H9 (cell line): ENCODE measurements at regions not wholly inside any gene's neighbourhood (a gene's known extent, or its start where the extent isn't known, plus 50 kb on each side); places are given as distances from the start of the nearest gene placed in this dataset.

Experiments used
- DNase-seq: peaks from one replicate; pipeline ENCODE4 v3.0.0-alpha.2; 2017
- H2AFZ ChIP-seq: one replicate; pipeline ENCODE4 v1.6.1; 2013; ENCODE audit warnings: mild to moderate bottlenecking, low read length, control low read depth, moderate library complexity
- H2AK5ac ChIP-seq: 2 replicates; pipeline ENCODE4 v1.6.1; 2013; ENCODE audit warnings: low read length, control low read depth, mixed read lengths; ENCODE audit not compliant: insufficient read length
- H2BK120ac ChIP-seq: one replicate; pipeline ENCODE4 v1.6.1; 2013; ENCODE audit warnings: low read depth, mild to moderate bottlenecking, low read length, control low read depth, inconsistent platforms; ENCODE audit not compliant: poor library complexity, severe bottlenecking
- H2BK12ac ChIP-seq: 2 replicates; pipeline ENCODE4 v1.6.1; 2013; ENCODE audit warnings: low read length, control low read depth, mixed read lengths, low read depth; ENCODE audit not compliant: insufficient read length
- H2BK15ac ChIP-seq: 2 replicates; pipeline ENCODE4 v1.6.1; 2013; ENCODE audit warnings: low read depth, low read length, control low read depth
- H2BK20ac ChIP-seq: one replicate; pipeline ENCODE4 v1.6.1; 2013; ENCODE audit warnings: low read depth, mild to moderate bottlenecking, low read length, control low read depth, inconsistent platforms; ENCODE audit not compliant: poor library complexity, severe bottlenecking
- H2BK5ac ChIP-seq: 2 replicates; pipeline ENCODE4 v1.6.1; 2013; ENCODE audit warnings: low read length, control low read depth, mixed read lengths; ENCODE audit not compliant: insufficient read length
- H3K14ac ChIP-seq: 2 replicates; pipeline ENCODE4 v1.6.1; 2013; ENCODE audit warnings: low read length, control low read depth; ENCODE audit not compliant: insufficient read depth
- H3K18ac ChIP-seq: 2 replicates; pipeline ENCODE4 v1.6.1; 2013; ENCODE audit warnings: low read depth, mild to moderate bottlenecking, mixed read lengths, low read length, control low read depth; ENCODE audit not compliant: insufficient read length
- H3K23ac ChIP-seq: 2 replicates; pipeline ENCODE4 v1.6.1; 2013; ENCODE audit warnings: low read length, control low read depth, mixed read lengths, low read depth; ENCODE audit not compliant: insufficient read length
- H3K23me2 ChIP-seq: 2 replicates; pipeline ENCODE4 v1.6.1; 2013; ENCODE audit warnings: low read depth, mild to moderate bottlenecking, mixed read lengths, low read length, control low read depth; ENCODE audit not compliant: insufficient read length, poor library complexity, severe bottlenecking
- H3K27ac ChIP-seq: 2 replicates; pipeline ENCODE4 v1.5.1; 2013; ENCODE audit warnings: low read length, control low read depth, mixed read lengths, low read depth; ENCODE audit not compliant: insufficient read length
- H3K27me3 ChIP-seq: 2 replicates; pipeline ENCODE4 v1.6.1; 2013; ENCODE audit warnings: low read length, control low read depth, inconsistent platforms; ENCODE audit not compliant: insufficient read depth
- H3K4ac ChIP-seq: 2 replicates; pipeline ENCODE4 v1.6.1; 2013; ENCODE audit warnings: low read depth, mild to moderate bottlenecking, control low read depth, inconsistent platforms, low read length, moderate library complexity
- H3K4me1 ChIP-seq: 2 replicates; pipeline ENCODE4 v1.6.1; 2013; ENCODE audit warnings: low read length, control low read depth, inconsistent platforms; ENCODE audit not compliant: insufficient read depth
- H3K4me2 ChIP-seq: 2 replicates; pipeline ENCODE4 v1.6.1; 2013; ENCODE audit warnings: low read length, control low read depth, mixed read lengths; ENCODE audit not compliant: insufficient read length, insufficient read depth
- H3K56ac ChIP-seq: 2 replicates; pipeline ENCODE4 v1.6.1; 2013; ENCODE audit warnings: low read depth, mild to moderate bottlenecking, mixed read lengths, low read length, control low read depth; ENCODE audit not compliant: insufficient read length
- H3K79me1 ChIP-seq: 2 replicates; pipeline ENCODE4 v1.6.1; 2013; ENCODE audit warnings: low read depth, mild to moderate bottlenecking, moderate library complexity, low read length, control low read depth, inconsistent platforms; ENCODE audit not compliant: insufficient read depth, poor library complexity, severe bottlenecking
- H3K79me2 ChIP-seq: 2 replicates; pipeline ENCODE4 v1.6.1; 2013; ENCODE audit warnings: low read length, control low read depth, inconsistent platforms; ENCODE audit not compliant: insufficient read depth
- H3K9ac ChIP-seq: 2 replicates; pipeline ENCODE4 v1.6.1; 2013; ENCODE audit warnings: low read length, control low read depth, mixed read lengths; ENCODE audit not compliant: insufficient read length; ENCODE audit errors: extremely low read depth
- H3K9me3 ChIP-seq: one replicate; pipeline ENCODE4 v1.6.1; 2013; ENCODE audit warnings: low read depth, low read length, inconsistent platforms; ENCODE audit not compliant: control insufficient read depth
- H3T11ph ChIP-seq: one replicate; pipeline ENCODE4 v1.6.1; 2013; ENCODE audit warnings: mild to moderate bottlenecking, low read length, control low read depth, inconsistent platforms
- H4K20me1 ChIP-seq: one replicate; pipeline ENCODE4 v1.6.1; 2013; ENCODE audit not compliant: control insufficient read depth, insufficient read length, insufficient read depth
- H4K5ac ChIP-seq: 2 replicates; pipeline ENCODE4 v1.6.1; 2013; ENCODE audit warnings: low read depth, mild to moderate bottlenecking, mixed read lengths, low read length, control low read depth; ENCODE audit not compliant: insufficient read length
- H4K8ac ChIP-seq: replicated peaks from 2 replicates; pipeline ENCODE4 v1.6.1; 2013; ENCODE audit warnings: low read length, control low read depth, mixed read lengths, low read depth; ENCODE audit not compliant: insufficient read length
- H4K91ac ChIP-seq: 2 replicates; pipeline ENCODE4 v1.6.1; 2013; ENCODE audit warnings: low read depth, mild to moderate bottlenecking, moderate library complexity, mixed read lengths, low read length, control low read depth; ENCODE audit not compliant: insufficient read length
- H3K27ac Mint-ChIP-seq, 3 experiments: 2 replicates in 2 of 3; 3 replicates in 1 of 3; pipeline ENCODE4 v1.8.0; 2020 to 2021; ENCODE audit warnings: mixed read lengths in 3 of 3, mild to moderate bottlenecking in 1 of 3, moderate library complexity in 1 of 3
- H3K27me3 Mint-ChIP-seq: 2 replicates; pipeline ENCODE4 v1.8.0; 2021; ENCODE audit warnings: low read depth, mild to moderate bottlenecking, moderate library complexity, mixed read lengths
- H3K36me3 Mint-ChIP-seq, 3 experiments: 2 replicates in 2 of 3; 3 replicates in 1 of 3; pipeline ENCODE4 v1.8.0; 2020 to 2021; ENCODE audit warnings: low read depth in 3 of 3, mixed read lengths in 3 of 3; ENCODE audit not compliant: insufficient read depth in 1 of 3
- H3K4me1 Mint-ChIP-seq, 2 experiments: 2 replicates each; pipeline ENCODE4 v1.8.0; 2020; ENCODE audit warnings: mixed read lengths in 2 of 2
- H3K4me3 Mint-ChIP-seq, 2 experiments: 2 replicates in 1 of 2; 3 replicates in 1 of 2; pipeline ENCODE4 v1.8.0; 2020 to 2021; ENCODE audit warnings: mild to moderate bottlenecking in 2 of 2, mixed read lengths in 2 of 2, moderate library complexity in 1 of 2
- H3K9me3 Mint-ChIP-seq, 2 experiments: 2 replicates in 1 of 2; 3 replicates in 1 of 2; pipeline ENCODE4 v1.8.0; 2020; ENCODE audit warnings: mild to moderate bottlenecking in 2 of 2, mixed read lengths in 2 of 2, moderate library complexity in 1 of 2
- CTCF ChIP-seq: fragments of 200-600 bp; sonication (generic); conservative IDR thresholded peaks from 3 replicates; pipeline ENCODE4 v1.8.0; 2021; ENCODE audit warnings: antibody characterized with exemption, mild to moderate bottlenecking
- WGBS: extraction: QIAGEN DNeasy Blood & Tissue Kit; methylation state at CpG from one replicate; pipeline ENCODE4 v1.1.7; 2013; ENCODE audit warnings: missing lambda C conversion rate, low lambda C conversion rate, mixed read lengths; ENCODE audit not compliant: insufficient read length; ENCODE audit errors: extremely low coverage; 5-methylcytosine and 5-hydroxymethylcytosine counted together

GRCh38 chrX:13198056-13198761, 121.6 kb downstream of the ATXN3L start:
- no peaks in the 10 kb centered on the region for H3K27me3 ChIP-seq
- peak overlapping the region; percentile 71 for H3K9ac ChIP-seq
- H4K91ac ChIP-seq: no peak overlapping the region
- DNase-seq: peak; percentile 83
- no peak overlapping the region for H2BK12ac ChIP-seq
- H3K79me2 ChIP-seq: no peaks in the 10 kb centered on the region
- no peak overlapping the region; the same call in 1 of the 2 replicates for H3K14ac ChIP-seq
- peak overlapping the region; percentile 58 for H3K4me2 ChIP-seq
- peak overlapping the region; percentile 52 for H3K56ac ChIP-seq
- no CpG with 5 or more reads among the region's 4 CpGs for WGBS
- Mint-ChIP-seq H3K36me3 (peaks cover 0 to 8% (median 6%) of the 10 kb centered on the region in 3 experiments; a peak in 4 of 7 replicates), H3K27me3 (peaks cover 3% of the 10 kb centered on the region; the same call in 1 of the 2 replicates), H3K27ac (peak overlapping the region; percentile 98 to 99 (median 98)), H3K9me3 (peaks cover 61 to 68% of the 10 kb centered on the region in 2 experiments), H3K4me1 (peaks cover 46 to 50% of the 10 kb centered on the region in 2 experiments), H3K4me3 (peak overlapping the region; percentile 21 to 41; a peak in 4 of 5 replicates)
- H2AK5ac ChIP-seq: no peak overlapping the region
- peak overlapping the region; percentile 90 for H2BK120ac ChIP-seq
- H3K27ac ChIP-seq: peak overlapping the region; percentile 98
- no peak overlapping the region for H4K8ac ChIP-seq
- peak overlapping the region; percentile 87 for H3K18ac ChIP-seq
- no peaks in the 10 kb centered on the region for H3K23me2 ChIP-seq
- H3K9me3 ChIP-seq: no peaks in the 10 kb centered on the region
- H3K23ac ChIP-seq: no peak overlapping the region
- no peak overlapping the region for H4K5ac ChIP-seq
- H4K20me1 ChIP-seq: no peaks in the 10 kb centered on the region
- peaks cover 14% of the 10 kb centered on the region for H3K4me1 ChIP-seq
- H2BK15ac ChIP-seq: no peak overlapping the region
- no peak overlapping the region for H2AFZ ChIP-seq
- H3K4ac ChIP-seq: no peak overlapping the region
- no peak for TF ChIP-seq CTCF
- peak overlapping the region; percentile 96 for H3T11ph ChIP-seq
- H2BK5ac ChIP-seq: peak overlapping the region; percentile 85
- no peaks in the 10 kb centered on the region for H3K79me1 ChIP-seq
- H2BK20ac ChIP-seq: no peak overlapping the region
